Endothelial cell of umbilical vein (primary cell): ENCODE measurements at regions not wholly inside any gene's neighbourhood (a gene's known extent, or its start where the extent isn't known, plus 50 kb on each side); places are given as distances from the start of the nearest gene placed in this dataset.

Experiments
- BruUV-seq: library from RNA; stranded (reverse); fragments of 400-500 nt; replicated peaks from 2 replicates; lab custom pipeline; 2021; lab: Mats Ljungman, UMichigan
- CTCF ChIA-PET: fragments of 300-600, 350-600 bp; sonication (Branson Sonifier 250); formaldehyde crosslinking; loops from one replicate; lab custom pipeline; 2021; ENCODE audit warnings: antibody characterized with exemption, inconsistent platforms; lab: Charles Lee
- POLR2A ChIA-PET: fragments of 300-600, 350-600 bp; sonication (Branson Sonifier 250); formaldehyde crosslinking; loops from one replicate; lab custom pipeline; 2021; ENCODE audit warnings: antibody characterized with exemption, inconsistent platforms; lab: Charles Lee
- DNase-seq: peaks from one replicate; pipeline ENCODE4 v3.0.0-alpha.2; 2011; ENCODE audit warnings: low read depth, low spot score
- FAIRE-seq: peaks from 2 replicates; lab custom pipeline; 2011; peaks lifted over from hg19 to GRCh38; lab: Jason Lieb, UNC
- H2AFZ ChIP-seq: 2 replicates; pipeline ENCODE4 v1.6.0; 2012; ENCODE audit warnings: low read depth, low read length, control low read depth, inconsistent platforms
- H3K27ac ChIP-seq: 2 replicates; pipeline ENCODE4 v1.5.1; 2011; ENCODE audit warnings: low read depth, mild to moderate bottlenecking, control low read depth, low read length, moderate library complexity; ENCODE audit not compliant: insufficient read depth
- H3K27me3 ChIP-seq, 2 experiments: 2 replicates each; pipeline versions ENCODE4 v1.6.0 to v1.6.1; 2011; ENCODE audit warnings: low read length in 2 of 2, mixed read lengths in 1 of 2; ENCODE audit not compliant: control insufficient read depth in 2 of 2, insufficient read depth in 2 of 2
- H3K36me3 ChIP-seq, 2 experiments: 2 replicates in 1 of 2; 3 replicates in 1 of 2; pipeline ENCODE4 v1.5.1; 2011; ENCODE audit warnings: low read length in 2 of 2, mild to moderate bottlenecking in 1 of 2, moderate library complexity in 1 of 2; ENCODE audit not compliant: control insufficient read depth in 2 of 2, insufficient read depth in 2 of 2; ENCODE audit errors: extremely low read depth in 1 of 2
- H3K4me1 ChIP-seq: 3 replicates; pipeline ENCODE4 v1.5.1; 2011; ENCODE audit warnings: mild to moderate bottlenecking, low read length; ENCODE audit not compliant: control insufficient read depth, insufficient read depth; ENCODE audit errors: extremely low read depth
- H3K4me2 ChIP-seq: 2 replicates; pipeline ENCODE4 v1.6.1; 2011; ENCODE audit warnings: low read length, control low read depth, mixed read lengths; ENCODE audit not compliant: insufficient read depth
- H3K4me3 ChIP-seq, 3 experiments: fragments of 200-600 bp in 1 of 3; sonication (generic), shearing (Covaris generic) in 1 of 3; replicated peaks in 1 of 3; 2 replicates each; pipeline ENCODE4 v1.5.1; 2011 to 2016; ENCODE audit warnings: control low read depth in 3 of 3, low read length in 3 of 3, mild to moderate bottlenecking in 2 of 3, inconsistent platforms in 1 of 3, low read depth in 1 of 3, moderate library complexity in 1 of 3; ENCODE audit not compliant: insufficient read depth in 1 of 3
- H3K79me2 ChIP-seq: 2 replicates; pipeline ENCODE4 v1.6.0; 2012; ENCODE audit warnings: low read length, inconsistent platforms; ENCODE audit not compliant: control insufficient read depth, insufficient read depth
- H3K9ac ChIP-seq: replicated peaks from 2 replicates; pipeline ENCODE3; 2011; ENCODE audit warnings: low read length, control low read depth; ENCODE audit not compliant: insufficient read depth; ENCODE audit errors: extremely low read depth
- H3K9me1 ChIP-seq: replicated peaks from 3 replicates; pipeline ENCODE4 v1.6.0; 2011; ENCODE audit warnings: mild to moderate bottlenecking, low read length; ENCODE audit not compliant: control insufficient read depth, insufficient read depth; ENCODE audit errors: extremely low read depth
- H3K9me3 ChIP-seq: replicated peaks from 2 replicates; pipeline ENCODE4 v1.5.1; 2012; ENCODE audit warnings: low read length, inconsistent platforms; ENCODE audit not compliant: control insufficient read depth, insufficient read depth
- H4K20me1 ChIP-seq: replicated peaks from 2 replicates; pipeline ENCODE3; 2011; ENCODE audit warnings: mild to moderate bottlenecking, low read length; ENCODE audit not compliant: control insufficient read depth, insufficient read depth; ENCODE audit errors: extremely low read depth
- EZH2 ChIP-seq: IDR thresholded peaks from 2 replicates; pipeline ENCODE4 v1.6.1; 2012; ENCODE audit warnings: borderline replicate concordance, low read depth, mild to moderate bottlenecking, moderate library complexity, low read length, inconsistent platforms; ENCODE audit not compliant: severe bottlenecking
- FOS ChIP-seq: IDR thresholded peaks from 2 replicates; pipeline ENCODE4 v1.6.1; 2011; ENCODE audit warnings: mild to moderate bottlenecking, low read length, moderate library complexity, borderline replicate concordance; ENCODE audit not compliant: insufficient read depth
- GATA2 ChIP-seq: IDR thresholded peaks from 2 replicates; pipeline ENCODE4 v1.7.0; 2011; ENCODE audit warnings: low read depth, mild to moderate bottlenecking, moderate library complexity, mixed read lengths, low read length; ENCODE audit not compliant: insufficient read length, insufficient read depth
- MYC ChIP-seq: IDR thresholded peaks from one replicate; pipeline ENCODE4 v1.6.1; 2011; ENCODE audit warnings: mild to moderate bottlenecking, low read depth, low read length
- POLR2A ChIP-seq: IDR thresholded peaks from 2 replicates; pipeline ENCODE4 v1.6.1; 2012; ENCODE audit warnings: low read depth, mild to moderate bottlenecking, control low read depth, low read length
- POLR2AphosphoS5 ChIP-seq: IDR thresholded peaks from 2 replicates; pipeline ENCODE4 v1.6.1; 2012; ENCODE audit warnings: low read depth, mild to moderate bottlenecking, control low read depth, low read length, moderate library complexity; ENCODE audit not compliant: insufficient read depth
- dilution Hi-C: fragments of 300-500 bp; cut with MboI; formaldehyde crosslinking; loops from one replicate; pipeline ENCODE4 v1.15.0; 2019; ENCODE audit warnings: low sequenced_read_pairs; ENCODE audit not compliant: extremely low pct_ligation_motif_present
- intact Hi-C: fragments of 100-400 bp; cut with micrococcal nuclease; formaldehyde crosslinking; loops from one replicate; pipeline ENCODE4 v1.10.0; 2022
- TF ChIP-seq, protein P1 (sequence below), 2 donors: IDR thresholded peaks; 1 replicate in 1 of 2; 2 replicates in 1 of 2; pipeline ENCODE4 v1.5.1; 2011; ENCODE audit warnings: low read length in 2 of 2, mild to moderate bottlenecking in 2 of 2, moderate library complexity in 2 of 2, control low read depth in 1 of 2, inconsistent platforms in 1 of 2, low read depth in 1 of 2; ENCODE audit not compliant: insufficient read depth in 1 of 2; ENCODE audit errors: extremely low read depth in 1 of 2
- TF ChIP-seq, protein P2 (sequence below): IDR thresholded peaks from 2 replicates; pipeline ENCODE4 v1.6.1; 2011; ENCODE audit not compliant: insufficient read depth, insufficient read length

DNA sequence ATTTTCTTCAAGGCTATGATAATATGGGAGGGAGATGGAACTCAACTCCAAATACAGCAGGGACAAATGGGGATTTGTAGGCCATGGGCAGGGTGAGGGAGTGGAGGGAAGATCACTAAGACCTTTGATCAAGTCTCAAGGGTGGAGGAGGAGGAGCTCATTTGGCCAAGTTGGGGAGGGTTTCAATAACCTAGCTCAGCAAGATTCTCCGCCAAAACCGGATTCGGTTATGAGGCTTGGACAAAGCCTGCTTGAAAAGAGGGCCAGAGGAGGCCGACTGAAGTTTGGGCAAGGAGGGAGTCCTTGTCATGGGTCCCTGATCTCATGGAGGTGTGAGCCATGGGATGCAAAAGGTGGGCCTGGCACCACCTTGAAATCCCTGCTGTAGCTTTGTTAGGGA lies 68.8 kb downstream of the TSN start:
- no peaks in the 10 kb centered on the region for H3K4me1 ChIP-seq
- dilution Hi-C loops (no loop called here), intact Hi-C loops (no loop called here)
- H3K9ac ChIP-seq = no peak overlapping the region
- H3K4me2 ChIP-seq = no peak overlapping the region
- H3K27me3 ChIP-seq = no peaks in the 10 kb centered on the region
- H3K4me3 ChIP-seq = no peak overlapping the region
- ChIA-PET CTCF (no interaction called here), POLR2A (no interaction called here)
- FAIRE-seq (no peak), DNase-seq (no peak)
- H3K9me3 ChIP-seq = no peaks in the 10 kb centered on the region
- no peaks in the 10 kb centered on the region for H3K79me2 ChIP-seq
- no peak overlapping the region for H3K27ac ChIP-seq
- no peaks in the 10 kb centered on the region for H4K20me1 ChIP-seq
- BruUV-seq = no TSS peak
- TF ChIP-seq, protein P1, sequence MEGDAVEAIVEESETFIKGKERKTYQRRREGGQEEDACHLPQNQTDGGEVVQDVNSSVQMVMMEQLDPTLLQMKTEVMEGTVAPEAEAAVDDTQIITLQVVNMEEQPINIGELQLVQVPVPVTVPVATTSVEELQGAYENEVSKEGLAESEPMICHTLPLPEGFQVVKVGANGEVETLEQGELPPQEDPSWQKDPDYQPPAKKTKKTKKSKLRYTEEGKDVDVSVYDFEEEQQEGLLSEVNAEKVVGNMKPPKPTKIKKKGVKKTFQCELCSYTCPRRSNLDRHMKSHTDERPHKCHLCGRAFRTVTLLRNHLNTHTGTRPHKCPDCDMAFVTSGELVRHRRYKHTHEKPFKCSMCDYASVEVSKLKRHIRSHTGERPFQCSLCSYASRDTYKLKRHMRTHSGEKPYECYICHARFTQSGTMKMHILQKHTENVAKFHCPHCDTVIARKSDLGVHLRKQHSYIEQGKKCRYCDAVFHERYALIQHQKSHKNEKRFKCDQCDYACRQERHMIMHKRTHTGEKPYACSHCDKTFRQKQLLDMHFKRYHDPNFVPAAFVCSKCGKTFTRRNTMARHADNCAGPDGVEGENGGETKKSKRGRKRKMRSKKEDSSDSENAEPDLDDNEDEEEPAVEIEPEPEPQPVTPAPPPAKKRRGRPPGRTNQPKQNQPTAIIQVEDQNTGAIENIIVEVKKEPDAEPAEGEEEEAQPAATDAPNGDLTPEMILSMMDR (IDR thresholded peaks at IDR 0.05; ENCODE audit: extremely low read depth in 1 of 2, insufficient read depth in 1 of 2, low read depth in 1 of 2, low read length in 2 of 2) = no peak
- TF ChIP-seq FOS (no peak), MYC (no peak), EZH2 (no peak), POLR2AphosphoS5 (no peak), POLR2A (no peak), GATA2 (no peak)
- TF ChIP-seq, protein P2, sequence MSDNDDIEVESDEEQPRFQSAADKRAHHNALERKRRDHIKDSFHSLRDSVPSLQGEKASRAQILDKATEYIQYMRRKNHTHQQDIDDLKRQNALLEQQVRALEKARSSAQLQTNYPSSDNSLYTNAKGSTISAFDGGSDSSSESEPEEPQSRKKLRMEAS = no peak
- H3K9me1 ChIP-seq = no peaks in the 10 kb centered on the region
- H2AFZ ChIP-seq = no peak overlapping the region
- H3K36me3 ChIP-seq = no peaks in the 10 kb centered on the region
